Hematopoietic multipotent progenitor cell treated with erythropoietin and hydrocortisone succinate and interleukin-3 and kit ligand, for 17 days (in vitro differentiated cells): ENCODE measurements at regions not wholly inside any gene's neighbourhood (a gene's known extent, or its start where the extent isn't known, plus 50 kb on each side); places are given as distances from the start of the nearest gene placed in this dataset.

Experiments used
- DNase-seq: peaks from one replicate; pipeline ENCODE4 v3.0.0-alpha.2; 2015; ENCODE audit warnings: low spot score

GRCh38 chr7:108697254-108697653, 127.6 kb downstream of the DNAJB9 start:
- no peak for DNase-seq

- no peak for DNase-seq
Measured at GRCh38 chr7:108711611-108712010, 141.9 kb downstream of the DNAJB9 start.

- no peak for DNase-seq
Measured at GRCh38 chr7:108716783-108717182, 147.1 kb downstream of the DNAJB9 start.

- DNase-seq, result no peak
Measured at GRCh38 chr7:108717781-108718180, 148.1 kb downstream of the DNAJB9 start.

GRCh38 chr7:108719631-108720030, 150.0 kb downstream of the DNAJB9 start:
- DNase-seq, result no peak

GRCh38 chr7:108722561-108722960, 152.9 kb downstream of the DNAJB9 start:
- no peak for DNase-seq

- DNase-seq, result no peak
Measured at GRCh38 chr7:108723381-108723814, 153.7 kb downstream of the DNAJB9 start.

GRCh38 chr7:108724251-108725100, 154.8 kb downstream of the DNAJB9 start:
- no peak for DNase-seq

- DNase-seq, result no peak
Measured at GRCh38 chr7:108735814-108736213, 166.1 kb downstream of the DNAJB9 start.

- no peak for DNase-seq
Measured at GRCh38 chr7:108736221-108736891, 166.7 kb downstream of the DNAJB9 start.

GRCh38 chr7:108770981-108771745, 201.5 kb downstream of the DNAJB9 start:
- DNase-seq, result no peak

- no peak for DNase-seq
Measured at GRCh38 chr7:108771853-108772252, 202.2 kb downstream of the DNAJB9 start.

GRCh38 chr7:108777966-108778365, 208.3 kb downstream of the DNAJB9 start:
- DNase-seq, result no peak

GRCh38 chr7:108789451-108789850, 219.8 kb downstream of the DNAJB9 start:
- no peak for DNase-seq

- no peak for DNase-seq
Measured at GRCh38 chr7:108794466-108794865, 224.8 kb downstream of the DNAJB9 start.

GRCh38 chr7:108802650-108803049, 233.0 kb downstream of the DNAJB9 start:
- DNase-seq, result no peak

GRCh38 chr7:108805808-108806397, 236.2 kb downstream of the DNAJB9 start:
- no peak for DNase-seq

GRCh38 chr7:108808549-108809266, 239.0 kb downstream of the DNAJB9 start:
- no peak for DNase-seq

- no peak for DNase-seq
Measured at GRCh38 chr7:108809356-108809755, 239.7 kb downstream of the DNAJB9 start.

- DNase-seq, result no peak
Measured at GRCh38 chr7:108810756-108811385, 241.2 kb downstream of the DNAJB9 start.
